Stimulated activated CD4-positive, alpha-beta T cell treated with anti-CD3 and anti-CD28 coated beads, Interleukin-4, amount 100 ng/mL, for 24 hours (primary cell): ENCODE measurements at regions not wholly inside any gene's neighbourhood (a gene's known extent, or its start where the extent isn't known, plus 50 kb on each side); places are given as distances from the start of the nearest gene placed in this dataset.

Experiments
- DNase-seq: peaks from one replicate; pipeline ENCODE4 v3.0.0-alpha.2; 2020

GRCh38 chr9:121550041-121550440, 50.4 kb upstream of the GGTA1 start:
- DNase-seq, result no peak

DNA sequence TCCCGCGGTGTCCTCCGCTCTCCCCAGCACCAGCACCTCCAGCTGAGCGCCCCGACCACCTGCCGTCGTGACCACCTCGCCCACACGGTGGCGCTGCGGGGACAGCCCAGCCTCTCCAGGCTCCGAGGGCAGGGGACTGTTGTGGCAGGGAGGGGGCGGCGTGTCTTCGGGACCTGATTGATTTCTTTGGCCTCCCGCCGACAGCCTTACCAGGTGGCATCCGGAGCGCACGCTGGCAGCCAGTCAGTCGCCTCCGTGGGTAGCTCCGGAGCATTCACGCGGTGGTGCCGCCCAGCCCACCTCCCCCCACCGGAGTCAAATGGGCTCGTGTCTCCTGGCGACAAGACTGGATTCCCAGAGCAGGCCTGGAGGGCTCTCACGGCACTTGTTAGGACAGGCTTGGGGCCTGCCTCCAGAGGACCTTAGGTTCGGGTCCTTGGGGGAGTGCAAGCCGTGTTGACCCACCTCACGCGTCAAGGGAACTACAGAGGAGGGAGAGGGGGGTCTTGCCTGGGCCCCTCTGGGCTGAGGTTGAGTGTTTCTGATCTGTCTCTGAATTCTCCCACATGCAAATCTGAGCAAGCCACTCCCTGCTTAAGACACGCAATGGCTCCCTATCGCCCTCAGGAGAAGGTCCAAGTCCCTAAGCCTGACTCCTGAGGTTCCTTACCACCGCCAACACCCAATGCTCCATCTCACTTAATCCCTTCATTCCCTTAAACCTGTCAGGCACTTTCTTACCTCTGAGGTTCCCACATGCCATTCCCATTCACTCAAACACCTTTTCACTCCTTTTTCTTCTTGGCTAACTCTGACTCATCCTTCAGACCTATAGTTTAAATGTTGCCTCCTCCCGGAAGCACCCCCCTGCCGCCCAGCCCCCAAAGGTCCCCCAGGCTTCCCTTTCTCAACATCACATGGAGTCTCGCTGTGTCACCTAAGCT, 51.2 kb upstream of the GGTA1 start:
- peak; percentile 69 for DNase-seq

GRCh38 chr9:121551985-121552753, 52.5 kb upstream of the GGTA1 start:
- DNase-seq, result no peak

GRCh38 chr9:121556082-121556481, 56.4 kb upstream of the GGTA1 start:
- DNase-seq, result no peak

GRCh38 chr9:121556580-121556979, 56.9 kb upstream of the GGTA1 start:
- no peak for DNase-seq

- DNase-seq, result no peak
Observed at GRCh38 chr9:121557581-121558447, 58.2 kb upstream of the GGTA1 start.

GRCh38 chr9:121558473-121558872, 58.8 kb upstream of the GGTA1 start:
- DNase-seq, result no peak

DNA sequence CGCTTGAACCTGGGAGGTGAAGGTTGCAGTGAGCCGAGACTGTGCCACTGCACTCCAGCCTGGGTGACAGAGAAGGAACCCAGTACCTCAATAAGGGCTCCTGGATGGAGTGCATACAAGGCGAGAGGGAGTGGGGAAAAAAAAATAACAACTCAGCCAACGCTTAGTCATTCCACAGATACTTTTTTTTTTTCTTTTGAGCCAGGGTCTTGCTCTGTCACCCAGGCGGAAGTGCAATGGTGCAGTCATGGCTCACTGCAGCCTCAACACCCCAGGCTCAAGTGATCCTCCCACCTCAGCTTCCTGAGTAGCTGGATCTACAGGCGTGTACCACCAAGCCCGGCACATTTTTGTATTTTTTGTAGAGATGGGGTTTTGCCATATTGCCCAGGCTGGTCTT, 59.5 kb upstream of the GGTA1 start:
- no peak for DNase-seq

DNA sequence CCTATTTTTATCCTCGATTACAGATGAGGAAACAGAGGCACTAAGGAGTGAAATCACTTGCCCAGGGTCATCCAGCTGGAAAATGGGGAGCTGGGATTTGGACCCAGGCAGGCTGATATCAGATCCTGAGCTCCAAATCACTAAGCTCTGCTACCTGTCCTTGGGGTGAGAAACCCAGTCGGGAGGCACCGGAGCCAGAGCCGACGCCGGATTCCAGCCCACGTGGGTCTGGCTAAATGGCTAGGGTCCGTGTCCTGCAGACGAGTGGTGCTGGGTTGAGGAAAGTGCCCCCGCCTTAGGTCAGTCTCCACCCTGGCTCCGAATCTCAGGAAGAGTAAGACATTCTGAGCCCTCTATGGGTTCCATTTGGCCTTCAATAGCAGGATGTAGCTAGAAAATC, 61.3 kb upstream of the GGTA1 start:
- no peak for DNase-seq

- DNase-seq, result no peak
Observed at GRCh38 chr9:121561385-121562222, 62.0 kb upstream of the GGTA1 start.

DNA sequence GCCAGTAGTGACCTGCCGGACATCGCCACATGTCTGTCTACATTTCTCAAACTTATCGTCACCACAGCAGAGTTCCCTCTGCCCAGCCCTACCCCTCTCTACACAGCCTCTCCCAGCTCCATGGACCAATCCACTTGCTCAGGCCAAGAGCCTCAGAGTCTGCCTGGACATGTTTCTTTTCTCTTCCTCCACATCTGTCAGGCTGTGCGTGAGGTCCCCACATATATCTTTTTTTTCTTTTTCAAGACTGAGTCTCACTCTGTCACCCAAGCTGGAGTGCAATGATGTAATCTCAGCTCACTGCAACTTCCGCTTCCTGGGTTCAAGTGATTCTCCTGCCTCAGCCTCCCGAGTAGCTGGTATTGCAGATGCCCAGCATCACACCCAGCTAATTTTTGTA, 62.7 kb upstream of the GGTA1 start:
- no peak for DNase-seq

GRCh38 chr9:121563425-121563824, 63.8 kb upstream of the GGTA1 start:
- no peak for DNase-seq

- DNase-seq, result no peak
Observed at GRCh38 chr9:121563881-121564460, 64.3 kb upstream of the GGTA1 start.

DNA sequence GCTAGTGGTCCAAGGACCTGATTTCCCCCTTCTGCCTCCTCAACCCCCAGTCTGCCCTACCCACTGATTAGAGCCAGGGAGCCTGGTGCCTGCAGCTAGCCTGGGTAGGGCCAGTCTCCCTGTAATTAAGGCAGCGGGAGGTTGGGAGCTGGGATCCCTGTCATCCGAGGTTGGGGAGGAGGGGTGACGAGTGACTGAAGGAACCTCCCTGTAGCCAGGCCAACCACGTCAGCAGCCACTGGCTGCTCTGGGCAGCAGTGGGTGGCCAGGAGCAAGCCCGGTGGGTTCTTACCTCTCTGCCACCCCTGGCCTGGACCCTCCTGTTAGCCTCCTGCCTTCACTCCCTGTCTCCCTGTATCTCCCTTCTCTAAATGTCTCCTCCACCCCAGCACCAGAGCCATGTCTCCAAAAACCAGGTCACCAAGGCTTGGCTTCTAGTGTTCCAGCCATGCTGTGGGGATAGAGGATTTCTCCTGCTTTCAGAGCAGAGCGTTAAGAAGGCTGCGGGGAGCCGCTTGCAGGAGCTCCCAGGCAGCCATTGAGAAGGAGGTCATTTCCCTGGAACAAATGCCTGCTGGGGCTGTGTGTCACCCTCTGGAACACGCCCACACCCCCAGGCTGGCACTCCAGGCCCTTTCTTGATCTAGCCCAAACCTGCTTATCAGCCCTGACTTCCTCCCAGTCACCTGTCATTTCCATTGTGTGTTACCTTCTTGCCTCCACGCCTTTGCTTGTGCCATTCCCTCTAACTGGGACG, 65.0 kb upstream of the GGTA1 start:
- no peak for DNase-seq

- DNase-seq, result no peak
Observed at GRCh38 chr9:121566481-121567465, 67.1 kb upstream of the GGTA1 start.

DNA sequence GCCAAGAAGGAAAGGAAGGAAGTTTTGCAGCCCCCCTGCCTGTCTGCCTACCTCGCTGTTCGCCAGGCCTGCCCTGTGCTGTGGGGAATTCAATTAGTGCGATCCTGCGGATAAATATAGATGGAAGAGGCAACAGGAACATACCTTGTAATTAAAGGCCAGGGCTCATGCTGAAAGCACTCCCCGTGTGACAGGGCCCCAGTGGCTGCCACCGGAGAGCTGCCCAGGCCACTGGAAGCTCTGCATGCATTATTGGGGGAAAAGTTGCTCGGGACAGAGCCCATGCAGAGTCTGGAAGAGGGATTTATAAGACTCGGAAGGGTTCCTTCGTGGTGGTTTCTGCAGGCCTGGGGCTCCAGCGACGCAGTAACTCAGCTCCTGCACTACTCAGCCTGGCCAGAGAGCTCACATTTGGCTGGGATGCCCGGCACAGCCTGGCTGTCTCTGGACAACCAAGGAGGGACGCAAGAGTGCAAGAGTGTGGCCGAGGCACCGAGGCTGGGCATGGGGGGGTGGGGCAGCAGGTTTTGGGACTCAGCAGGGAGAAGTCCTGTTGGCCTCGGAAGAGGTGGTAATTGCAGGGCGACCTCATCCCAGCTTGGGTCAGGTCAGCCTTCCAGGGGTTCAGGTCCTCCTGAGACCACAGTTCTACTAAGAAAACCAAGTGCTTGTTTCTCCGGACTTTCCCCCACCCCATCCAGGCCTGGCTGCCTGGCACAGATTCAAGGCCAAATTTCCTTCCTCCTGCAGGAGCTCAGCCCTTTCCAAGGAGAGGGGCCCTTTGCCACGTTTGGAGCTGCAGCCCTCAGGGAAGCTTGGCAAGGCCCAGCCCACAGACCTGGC, 68.1 kb upstream of the GGTA1 start:
- no peak for DNase-seq

DNA sequence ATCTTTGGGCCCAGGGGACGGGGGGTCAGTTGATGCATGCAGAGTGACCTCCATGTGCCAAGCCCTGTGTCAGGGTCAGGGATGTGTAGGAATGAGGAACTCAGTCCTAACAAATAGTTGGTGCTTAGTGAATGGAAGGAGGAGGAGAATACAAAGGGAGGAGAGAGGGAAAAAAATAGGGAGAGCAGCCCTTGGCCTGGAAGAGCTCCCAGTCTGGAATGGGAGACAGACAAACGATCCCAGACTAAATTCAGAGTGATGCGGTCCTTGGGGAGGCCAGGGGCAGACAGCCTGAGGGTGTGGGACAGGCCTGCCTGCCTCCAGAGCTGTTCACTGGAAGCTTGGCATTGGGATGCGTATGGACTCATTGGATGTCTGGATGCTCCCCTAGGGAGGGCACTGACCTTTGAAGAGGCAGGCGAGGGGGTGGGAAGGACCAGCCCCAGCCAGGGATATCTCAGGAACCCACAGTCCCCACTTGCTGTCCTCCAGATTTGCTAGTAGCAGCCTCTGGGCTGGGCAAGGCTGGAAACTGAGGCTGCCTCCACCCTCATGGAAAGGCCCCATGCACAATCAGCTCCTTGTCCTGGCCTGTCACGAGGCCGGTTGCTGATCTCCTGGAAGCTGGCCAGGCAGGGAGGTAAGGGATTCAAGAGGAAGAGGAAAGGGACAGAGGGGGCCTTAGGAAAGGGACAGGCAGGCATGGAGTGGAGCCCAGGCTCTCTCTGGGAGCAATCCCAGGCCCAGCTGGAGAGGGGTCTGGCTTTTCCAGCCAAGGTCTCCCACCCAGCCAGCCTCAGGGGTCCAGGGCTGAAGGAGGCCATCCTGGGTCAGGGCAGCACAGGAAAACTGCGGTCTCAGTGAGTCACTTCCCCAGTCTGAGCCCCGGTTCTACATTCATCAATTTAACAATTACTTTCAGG, 69.0 kb upstream of the GGTA1 start:
- no peak for DNase-seq

DNA sequence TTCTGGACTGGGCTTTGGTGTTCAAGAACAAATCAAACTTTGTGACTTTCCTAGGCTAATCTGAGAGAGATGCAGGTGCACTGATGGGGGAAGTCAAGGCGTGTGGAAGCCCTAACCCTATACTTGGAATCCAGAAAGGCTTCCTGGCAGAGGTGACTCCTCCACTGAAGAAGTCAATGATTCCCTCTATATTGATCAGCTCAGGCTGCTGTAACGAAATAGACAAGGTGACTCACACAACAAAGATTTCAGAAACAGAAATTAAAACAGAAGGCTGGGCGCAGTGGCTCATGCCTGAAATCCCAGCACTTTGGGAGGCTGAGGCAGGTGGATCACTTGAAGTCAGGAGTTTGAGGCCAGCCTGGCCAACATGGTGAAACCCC, 69.6 kb upstream of the GGTA1 start:
- no peak for DNase-seq
